ENCODE measurements at regions not wholly inside any gene's neighbourhood (a gene's known extent, or its start where the extent isn't known, plus 50 kb on each side); places are given as distances from the start of the nearest gene placed in this dataset.

DNA sequence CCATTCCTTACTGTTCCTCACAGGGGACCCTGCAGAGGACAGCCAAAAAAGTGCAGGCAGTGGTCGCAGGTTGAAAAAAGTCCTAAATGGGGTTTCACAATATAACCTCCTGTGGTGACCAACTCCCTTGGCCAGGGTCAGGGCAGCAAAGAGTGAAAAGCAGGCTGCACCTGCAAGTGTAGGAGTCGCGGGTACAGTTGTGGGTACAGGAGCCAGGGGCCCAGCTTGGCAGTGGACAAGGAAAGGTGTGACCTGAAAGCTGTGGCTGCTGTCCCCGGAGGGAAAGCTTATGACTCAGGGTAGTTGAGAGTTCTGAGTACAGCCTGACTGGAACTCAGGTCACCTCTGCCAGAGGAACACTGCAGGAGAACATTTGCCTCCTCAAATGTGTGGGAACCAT lies 1114.1 kb downstream of the ROBO2 start:
- intact Hi-C loops (cut with DNase I; ENCODE audit: low total_unique reads), result no loop called here
- Histone ChIP-seq H3K36me3 (no peaks in the 10 kb centered on the region), H3K9me3 (peaks cover 0 to 22% (median 0%) of the 10 kb centered on the region in 8 donors), H3K27ac (no peak overlapping the region), H3K4me3 (no peak overlapping the region), H3K27me3 (replicated peaks in 1 of 7) (no peaks in the 10 kb centered on the region), H3K4me1 (no peaks in the 10 kb centered on the region)
- WGBS, 5 donors, result 80 to 99% (median 91%) methylated on average over 4 of the region's 4 CpGs
- DNase-seq, result no peak
- TF ChIP-seq POLR2A (IDR thresholded peaks at IDR 0.05) (no peak), POLR2AphosphoS5 (IDR thresholded peaks at IDR 0.05) (no peak)
- TF ChIP-seq, protein P1, sequence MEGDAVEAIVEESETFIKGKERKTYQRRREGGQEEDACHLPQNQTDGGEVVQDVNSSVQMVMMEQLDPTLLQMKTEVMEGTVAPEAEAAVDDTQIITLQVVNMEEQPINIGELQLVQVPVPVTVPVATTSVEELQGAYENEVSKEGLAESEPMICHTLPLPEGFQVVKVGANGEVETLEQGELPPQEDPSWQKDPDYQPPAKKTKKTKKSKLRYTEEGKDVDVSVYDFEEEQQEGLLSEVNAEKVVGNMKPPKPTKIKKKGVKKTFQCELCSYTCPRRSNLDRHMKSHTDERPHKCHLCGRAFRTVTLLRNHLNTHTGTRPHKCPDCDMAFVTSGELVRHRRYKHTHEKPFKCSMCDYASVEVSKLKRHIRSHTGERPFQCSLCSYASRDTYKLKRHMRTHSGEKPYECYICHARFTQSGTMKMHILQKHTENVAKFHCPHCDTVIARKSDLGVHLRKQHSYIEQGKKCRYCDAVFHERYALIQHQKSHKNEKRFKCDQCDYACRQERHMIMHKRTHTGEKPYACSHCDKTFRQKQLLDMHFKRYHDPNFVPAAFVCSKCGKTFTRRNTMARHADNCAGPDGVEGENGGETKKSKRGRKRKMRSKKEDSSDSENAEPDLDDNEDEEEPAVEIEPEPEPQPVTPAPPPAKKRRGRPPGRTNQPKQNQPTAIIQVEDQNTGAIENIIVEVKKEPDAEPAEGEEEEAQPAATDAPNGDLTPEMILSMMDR (IDR thresholded peaks at IDR 0.05 in 8 of 11, conservative IDR thresholded peaks at IDR 0.05 in 3 of 11), result no peak

DNA sequence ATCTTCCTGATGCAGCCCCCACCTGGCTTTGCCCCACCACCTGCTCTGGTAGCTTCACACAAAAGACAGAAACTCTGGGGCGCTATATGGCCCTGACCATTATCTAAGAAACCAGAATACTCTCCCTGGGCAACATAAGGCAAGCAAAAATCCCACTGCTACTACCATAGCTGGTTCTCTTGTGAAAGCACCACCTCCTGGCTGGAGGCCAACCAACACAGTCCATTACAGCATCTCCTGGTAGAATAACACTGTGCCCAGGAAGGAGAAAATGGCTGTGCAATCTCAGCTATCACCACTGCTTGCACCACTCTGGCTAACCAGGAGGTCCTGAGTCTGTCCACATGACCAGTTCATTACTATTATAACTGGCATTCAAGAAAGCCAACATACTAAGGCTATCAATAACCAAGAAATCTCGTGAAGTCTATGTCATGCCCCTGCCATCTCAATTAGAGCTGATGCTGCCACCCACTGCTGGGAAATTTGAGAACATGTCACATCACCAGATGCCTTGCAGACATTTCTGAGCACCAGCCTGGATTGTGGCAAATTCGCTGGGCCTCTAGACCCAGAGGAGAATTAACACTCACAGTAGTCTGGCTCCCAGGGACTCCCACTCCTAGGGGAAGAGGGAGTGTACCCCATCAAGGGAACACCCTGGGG lies 1114.8 kb downstream of the ROBO2 start:
- Histone ChIP-seq H3K27ac (no peak overlapping the region), H3K9me3 (peaks cover 0 to 18% (median 0%) of the 10 kb centered on the region in 8 donors), H3K4me1 (no peaks in the 10 kb centered on the region), H3K36me3 (no peaks in the 10 kb centered on the region), H3K27me3 (replicated peaks in 1 of 7) (no peaks in the 10 kb centered on the region), H3K4me3 (no peak overlapping the region)
- 69 to 90% (median 79%) methylated on average over 3 of the region's 3 CpGs for WGBS, 5 donors
- TF ChIP-seq, protein P1 (IDR thresholded peaks at IDR 0.05 in 8 of 11, conservative IDR thresholded peaks at IDR 0.05 in 3 of 11), result no peak
- TF ChIP-seq POLR2A (IDR thresholded peaks at IDR 0.05) (no peak), POLR2AphosphoS5 (IDR thresholded peaks at IDR 0.05) (no peak)
- no peak for DNase-seq
- intact Hi-C loops (cut with DNase I; ENCODE audit: low total_unique reads), result no loop called here

DNA sequence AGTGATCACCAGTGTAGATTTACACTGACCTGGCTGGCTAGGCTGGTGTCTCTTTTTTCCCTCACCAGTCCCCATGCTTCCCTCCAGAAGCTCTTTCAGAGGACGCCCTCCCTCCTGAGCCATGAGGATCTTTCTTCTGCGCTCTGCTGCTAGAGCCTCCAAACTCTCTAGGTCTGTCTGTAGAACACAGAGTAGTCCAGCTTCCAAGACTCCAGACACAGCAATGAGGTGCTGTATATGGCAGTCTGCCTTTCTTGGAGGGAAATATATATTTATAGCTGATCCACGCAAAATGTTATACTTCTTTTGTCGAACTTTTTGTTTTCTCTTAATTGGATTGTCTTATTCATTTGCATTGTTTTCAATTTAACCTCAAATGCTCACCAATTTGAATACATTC lies 1121.8 kb downstream of the ROBO2 start:
- TF ChIP-seq, protein P1 (IDR thresholded peaks at IDR 0.05 in 8 of 11, conservative IDR thresholded peaks at IDR 0.05 in 3 of 11), result no peak
- TF ChIP-seq POLR2A (IDR thresholded peaks at IDR 0.05) (no peak), POLR2AphosphoS5 (IDR thresholded peaks at IDR 0.05) (no peak)
- Histone ChIP-seq H3K36me3 (no peaks in the 10 kb centered on the region), H3K4me3 (no peak overlapping the region), H3K4me1 (no peaks in the 10 kb centered on the region), H3K27me3 (replicated peaks in 1 of 7) (no peaks in the 10 kb centered on the region), H3K9me3 (peaks cover 0 to 4% (median 0%) of the 10 kb centered on the region in 8 donors), H3K27ac (no peak overlapping the region)
- intact Hi-C loops (cut with DNase I; ENCODE audit: low total_unique reads), result no loop called here
- WGBS, 5 donors, result 80 to 95% (median 87%) methylated on average over 4 of the region's 4 CpGs
- DNase-seq, result no peak

DNA sequence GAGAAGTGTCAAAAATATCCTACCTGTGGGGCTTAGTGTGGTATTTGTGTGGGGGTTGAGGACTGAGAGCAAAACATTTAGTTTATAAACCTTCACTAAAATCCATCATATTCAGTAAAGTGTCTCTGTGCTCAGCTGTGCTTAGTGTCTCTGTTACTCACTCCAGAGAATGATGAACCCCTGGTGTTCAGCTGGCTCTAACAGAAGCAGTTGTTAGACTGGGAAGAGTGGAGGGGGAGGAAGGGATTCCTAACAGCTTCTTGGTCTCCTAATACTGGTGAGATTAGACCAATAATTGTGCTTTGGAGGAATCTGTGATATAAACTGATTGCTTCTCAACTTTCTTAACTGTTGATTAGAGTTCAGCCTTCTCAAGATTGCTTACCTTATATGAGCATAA lies 1123.5 kb downstream of the ROBO2 start:
- intact Hi-C loops (cut with DNase I; ENCODE audit: low total_unique reads), result no loop called here

More for the DNA sequence above, 1123.5 kb downstream of the ROBO2 start:
- Histone ChIP-seq H3K27me3 (replicated peaks in 1 of 7) (no peaks in the 10 kb centered on the region), H3K4me1 (no peaks in the 10 kb centered on the region), H3K9me3 (no peaks in the 10 kb centered on the region), H3K4me3 (no peak overlapping the region), H3K27ac (no peak overlapping the region), H3K36me3 (no peaks in the 10 kb centered on the region)
- TF ChIP-seq POLR2A (IDR thresholded peaks at IDR 0.05), result no peak
- TF ChIP-seq POLR2AphosphoS5 (IDR thresholded peaks at IDR 0.05), result no peak
- TF ChIP-seq, protein P1 (IDR thresholded peaks at IDR 0.05 in 8 of 11, conservative IDR thresholded peaks at IDR 0.05 in 3 of 11), result no peak
- DNase-seq, result no peak
